Mucosa of rectum (tissue), 2 donors: ENCODE measurements at regions not wholly inside any gene's neighbourhood (a gene's known extent, or its start where the extent isn't known, plus 50 kb on each side); places are given as distances from the start of the nearest gene placed in this dataset.
"Not testable (repeated sequence)": the region's sequence is repeated elsewhere in the genome, so short reads cannot be mapped to it uniquely, and the experiment has no call there.

Experiments used
- H3K27ac ChIP-seq, 2 donors: one replicate each; pipeline ENCODE4 v1.7.0; 2013; ENCODE audit warnings: inconsistent platforms in 2 of 2, low read depth in 2 of 2, low read length in 2 of 2
- H3K27me3 ChIP-seq, 2 donors: one replicate each; pipeline ENCODE4 v1.7.0; 2013; ENCODE audit warnings: low read length in 2 of 2; ENCODE audit not compliant: control insufficient read depth in 2 of 2, insufficient read depth in 2 of 2
- H3K36me3 ChIP-seq, 2 donors: one replicate each; pipeline ENCODE4 v1.7.0; 2013; ENCODE audit warnings: low read length in 2 of 2; ENCODE audit not compliant: control insufficient read depth in 2 of 2, insufficient read depth in 2 of 2
- H3K4me1 ChIP-seq, 2 donors: one replicate each; pipeline ENCODE4 v1.7.0; 2013; ENCODE audit warnings: low read length in 2 of 2, mild to moderate bottlenecking in 1 of 2; ENCODE audit not compliant: control insufficient read depth in 2 of 2, insufficient read depth in 2 of 2
- H3K4me3 ChIP-seq, 2 donors: one replicate each; pipeline ENCODE4 v1.7.0; 2013; ENCODE audit warnings: low read length in 2 of 2
- H3K9ac ChIP-seq, 2 donors: one replicate each; pipeline ENCODE4 v1.7.0; 2013; ENCODE audit warnings: low read length in 2 of 2, low read depth in 1 of 2, mild to moderate bottlenecking in 1 of 2
- H3K9me3 ChIP-seq, 2 donors: one replicate each; pipeline ENCODE4 v1.7.0; 2013; ENCODE audit warnings: low read length in 2 of 2; ENCODE audit not compliant: control insufficient read depth in 2 of 2
- donor health status: healthy.
- donor health status: Normal muscosa, but diverticular disease.

- peaks cover 4 to 8% of the 10 kb centered on the region in 2 donors for H3K27me3 ChIP-seq
- no peaks in the 10 kb centered on the region for H3K36me3 ChIP-seq
- H3K9ac ChIP-seq, result no peak overlapping the region
- H3K4me1 ChIP-seq, result no peaks in the 10 kb centered on the region
- no peak overlapping the region for H3K4me3 ChIP-seq
- H3K27ac ChIP-seq, result no peak overlapping the region
- H3K9me3 ChIP-seq, result no peaks in the 10 kb centered on the region
These were observed 203.5 kb downstream of the FCRL5 start for GRCh38 chr1:157348538-157349480.

- H3K9me3 ChIP-seq, result no peaks in the 10 kb centered on the region
- no peak overlapping the region for H3K9ac ChIP-seq
- H3K27ac ChIP-seq, result no peak overlapping the region
- no peaks in the 10 kb centered on the region for H3K36me3 ChIP-seq
- H3K27me3 ChIP-seq, result peaks cover 4 to 5% of the 10 kb centered on the region in 2 donors
- H3K4me1 ChIP-seq, result no peaks in the 10 kb centered on the region
- H3K4me3 ChIP-seq, result no peak overlapping the region
These were observed 204.8 kb downstream of the FCRL5 start for GRCh38 chr1:157347506-157347905.

GRCh38 chr1:157337785-157338184, 199.6 kb upstream of the ETV3 start:
- not testable (repeated sequence) for H3K36me3 ChIP-seq, H3K4me1 ChIP-seq, H3K9ac ChIP-seq, H3K9me3 ChIP-seq, H3K4me3 ChIP-seq, H3K27ac ChIP-seq, H3K27me3 ChIP-seq

- no peaks in the 10 kb centered on the region for H3K9me3 ChIP-seq
- H3K9ac ChIP-seq, result no peak overlapping the region
- no peaks in the 10 kb centered on the region for H3K4me1 ChIP-seq
- H3K4me3 ChIP-seq, result no peak overlapping the region
- no peaks in the 10 kb centered on the region for H3K36me3 ChIP-seq
- H3K27me3 ChIP-seq, result no peaks in the 10 kb centered on the region
- no peak overlapping the region for H3K27ac ChIP-seq
These were observed 196.9 kb upstream of the ETV3 start for GRCh38 chr1:157335056-157335455.

GRCh38 chr1:157334041-157334440, 195.8 kb upstream of the ETV3 start:
- Histone ChIP-seq H3K36me3 (no peaks in the 10 kb centered on the region), H3K4me1 (no peaks in the 10 kb centered on the region), H3K27ac (no peak overlapping the region), H3K4me3 (no peak overlapping the region), H3K9me3 (no peaks in the 10 kb centered on the region), H3K9ac (no peak overlapping the region), H3K27me3 (no peaks in the 10 kb centered on the region)

GRCh38 chr1:157330177-157330576, 192.0 kb upstream of the ETV3 start:
- H3K9me3 ChIP-seq, H3K27ac ChIP-seq, H3K4me3 ChIP-seq: not testable (repeated sequence)

GRCh38 chr1:157328120-157328519, 189.9 kb upstream of the ETV3 start:
- not testable (repeated sequence) for H3K36me3 ChIP-seq, H3K4me1 ChIP-seq, H3K9ac ChIP-seq, H3K27ac ChIP-seq, H3K4me3 ChIP-seq, H3K27me3 ChIP-seq, H3K9me3 ChIP-seq

More at GRCh38 chr1:157330177-157330576, 192.0 kb upstream of the ETV3 start:
- H3K27me3 ChIP-seq, H3K4me1 ChIP-seq, H3K9ac ChIP-seq, H3K36me3 ChIP-seq: not testable (repeated sequence)

- H3K27me3 ChIP-seq, result no peaks in the 10 kb centered on the region
- H3K9ac ChIP-seq, result no peak overlapping the region
- no peak overlapping the region for H3K4me3 ChIP-seq
- no peaks in the 10 kb centered on the region for H3K36me3 ChIP-seq
- H3K4me1 ChIP-seq, result no peaks in the 10 kb centered on the region
- H3K27ac ChIP-seq, result no peak overlapping the region
- no peaks in the 10 kb centered on the region for H3K9me3 ChIP-seq
These were observed 188.1 kb upstream of the ETV3 start for GRCh38 chr1:157326173-157326859.

GRCh38 chr1:157325220-157325619, 187.0 kb upstream of the ETV3 start:
- H3K36me3 ChIP-seq, result no peaks in the 10 kb centered on the region
- no peak overlapping the region for H3K4me3 ChIP-seq
- H3K9me3 ChIP-seq, result no peaks in the 10 kb centered on the region
- no peaks in the 10 kb centered on the region for H3K4me1 ChIP-seq
- H3K27me3 ChIP-seq, result no peaks in the 10 kb centered on the region
- no peak overlapping the region for H3K9ac ChIP-seq
- no peak overlapping the region for H3K27ac ChIP-seq

- H3K27ac ChIP-seq, H3K4me3 ChIP-seq, H3K9ac ChIP-seq, H3K9me3 ChIP-seq, H3K36me3 ChIP-seq, H3K27me3 ChIP-seq, H3K4me1 ChIP-seq: not testable (repeated sequence)
These were observed 183.8 kb upstream of the ETV3 start for GRCh38 chr1:157321972-157322371.
